Pancreas (tissue), 10 donors: ENCODE measurements at regions not wholly inside any gene's neighbourhood (a gene's known extent, or its start where the extent isn't known, plus 50 kb on each side); places are given as distances from the start of the nearest gene placed in this dataset.
"Not testable (repeated sequence)": the region's sequence is repeated elsewhere in the genome, so short reads cannot be mapped to it uniquely, and the experiment has no call there.

Source experiments
- ATAC-seq, 4 donors: fragments of 200-7000 bp; cut with Tn5 transposase; one replicate each; pipeline versions ENCODE4 v1.8.0 to v1.9.1; 2020; ENCODE audit warnings: mild to moderate bottlenecking in 4 of 4, moderate library complexity in 4 of 4
- DNase-seq, 6 donors: peaks; one replicate each; pipeline ENCODE4 v3.0.0-alpha.2; 2020
- FAIRE-seq: peaks from 2 replicates; lab custom pipeline; 2012; peaks lifted over from hg19 to GRCh38; lab: Jason Lieb, UNC
- H3K27ac ChIP-seq, 4 donors: fragments of 200-600 bp; sonication (generic); 1 replicate in 3 of 4; 2 replicates in 1 of 4; pipeline versions ENCODE4 v1.5.0 to v1.8.0; 2020
- H3K27me3 ChIP-seq, 4 donors: fragments of 200-600 bp; one replicate each; pipeline ENCODE4 v1.8.0; 2021
- H3K36me3 ChIP-seq, 3 donors: fragments of 200-600 bp; sonication (generic) in 1 of 3; one replicate each; pipeline versions ENCODE4 v1.5.0 to v1.8.0; 2020 to 2021
- H3K4me1 ChIP-seq, 3 donors: fragments of 200-600 bp; one replicate each; pipeline ENCODE4 v1.8.0; 2021
- H3K4me3 ChIP-seq, 4 donors: fragments of 200-600 bp; sonication (generic) in 2 of 4; one replicate each; pipeline versions ENCODE4 v1.5.0 to v1.8.0; 2020 to 2021
- H3K9me3 ChIP-seq, 4 donors: fragments of 200-600 bp; one replicate each; pipeline ENCODE4 v1.8.0; 2021
- WGBS, 2 donors: extraction: QIAGEN DNeasy Blood & Tissue Kit; methylation state at CpG; one replicate each; pipeline ENCODE4 v1.1.7; 2013; 5-methylcytosine and 5-hydroxymethylcytosine counted together
- intact Hi-C, 3 donors: fragments of 100-400 bp; cut with DNase I; formaldehyde crosslinking; loops; one replicate each; pipeline versions ENCODE4 v1.11.1 to v1.14.2; 2022
- TF ChIP-seq, protein P1 (sequence below), 4 donors: fragments of 200-600 bp; sonication (generic) in 3 of 4; IDR thresholded peaks; one replicate each; pipeline versions ENCODE4 v1.5.0 to v1.8.0; 2021; ENCODE audit warnings: antibody characterized with exemption in 4 of 4
- donor health status: healthy with polysubstance abuse.
- donor health status: DM: no; HTN: no; CAD: no; lungs with moderate emphysema.
- donor health status: DM: no; HTN: no; CAD: no.
- donor health status: control.
- donor health status: control.
- donor health status: Bipolar disorder and iron deficiency.
- donor health status: DM: yes; HTN: yes; CAD: no.
- donor health status: DM: no; HTN: no; CAD: no.
- donor health status: DM: no; HTN: no; CAD: no.
- donor health status: DM: yes; HTN: yes; CAD: no.

DNA sequence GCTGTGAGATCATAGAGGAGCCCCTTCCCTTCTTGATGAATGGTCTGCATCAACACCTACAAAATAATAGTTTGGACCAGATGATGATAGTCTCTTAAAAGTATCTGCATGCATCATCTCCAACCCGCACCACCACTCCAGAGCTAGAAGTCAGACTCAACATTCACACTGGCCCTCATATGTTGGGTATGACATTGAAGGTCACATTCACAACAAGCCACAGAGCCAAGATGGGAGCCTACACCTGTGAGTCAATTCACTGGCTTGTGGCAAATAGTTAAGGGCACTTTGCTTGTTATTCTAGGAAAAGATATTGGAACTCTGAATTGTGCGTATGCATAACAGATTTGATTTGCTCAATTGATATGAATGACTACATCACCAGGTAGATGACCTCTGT, 1197.9 kb downstream of the VRK1 start:
- WGBS, 2 donors = 74 to 100% methylated on average over 2 of the region's 2 CpGs
- TF ChIP-seq, protein P1, sequence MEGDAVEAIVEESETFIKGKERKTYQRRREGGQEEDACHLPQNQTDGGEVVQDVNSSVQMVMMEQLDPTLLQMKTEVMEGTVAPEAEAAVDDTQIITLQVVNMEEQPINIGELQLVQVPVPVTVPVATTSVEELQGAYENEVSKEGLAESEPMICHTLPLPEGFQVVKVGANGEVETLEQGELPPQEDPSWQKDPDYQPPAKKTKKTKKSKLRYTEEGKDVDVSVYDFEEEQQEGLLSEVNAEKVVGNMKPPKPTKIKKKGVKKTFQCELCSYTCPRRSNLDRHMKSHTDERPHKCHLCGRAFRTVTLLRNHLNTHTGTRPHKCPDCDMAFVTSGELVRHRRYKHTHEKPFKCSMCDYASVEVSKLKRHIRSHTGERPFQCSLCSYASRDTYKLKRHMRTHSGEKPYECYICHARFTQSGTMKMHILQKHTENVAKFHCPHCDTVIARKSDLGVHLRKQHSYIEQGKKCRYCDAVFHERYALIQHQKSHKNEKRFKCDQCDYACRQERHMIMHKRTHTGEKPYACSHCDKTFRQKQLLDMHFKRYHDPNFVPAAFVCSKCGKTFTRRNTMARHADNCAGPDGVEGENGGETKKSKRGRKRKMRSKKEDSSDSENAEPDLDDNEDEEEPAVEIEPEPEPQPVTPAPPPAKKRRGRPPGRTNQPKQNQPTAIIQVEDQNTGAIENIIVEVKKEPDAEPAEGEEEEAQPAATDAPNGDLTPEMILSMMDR (IDR thresholded peaks at IDR 0.05) = no peak
- H3K4me3 ChIP-seq = no peak overlapping the region
- no peaks in the 10 kb centered on the region for H3K36me3 ChIP-seq
- no peaks in the 10 kb centered on the region for H3K27me3 ChIP-seq
- ATAC-seq (no peak), FAIRE-seq (no peak), DNase-seq (no peak)
- H3K27ac ChIP-seq = no peak overlapping the region
- no peaks in the 10 kb centered on the region for H3K4me1 ChIP-seq
- H3K9me3 ChIP-seq = no peaks in the 10 kb centered on the region
- intact Hi-C loops = no loop called here

DNA sequence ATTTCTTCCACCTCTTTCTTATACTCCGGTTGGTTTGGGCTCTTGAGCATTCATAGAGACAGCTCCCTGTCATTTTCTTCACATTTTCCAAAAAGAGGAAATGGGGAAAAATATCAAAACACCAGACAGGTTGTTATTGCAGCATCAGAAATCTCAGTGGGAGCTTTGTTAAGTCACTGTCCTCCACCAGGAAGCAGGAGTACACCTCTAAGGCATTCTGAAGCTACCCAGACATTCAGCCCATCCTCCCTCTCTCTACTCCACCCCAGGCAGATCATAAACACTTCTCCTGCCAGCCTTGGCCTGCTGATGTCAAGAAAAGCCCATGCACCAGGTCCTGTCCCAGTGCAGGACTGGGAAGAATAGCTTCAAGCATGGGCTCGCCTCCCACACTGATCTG, 1198.3 kb downstream of the VRK1 start:
- H3K27ac ChIP-seq = no peak overlapping the region
- no peaks in the 10 kb centered on the region for H3K27me3 ChIP-seq
- intact Hi-C loops = no loop called here
- FAIRE-seq = no peak
- WGBS, 2 donors = 64 to 65% methylated on average over 2 of the region's 2 CpGs
- H3K4me1 ChIP-seq = no peaks in the 10 kb centered on the region
- DNase-seq = no peak
- H3K4me3 ChIP-seq = no peak overlapping the region
- H3K36me3 ChIP-seq = no peaks in the 10 kb centered on the region
- H3K9me3 ChIP-seq = no peaks in the 10 kb centered on the region
- ATAC-seq = no peak
- TF ChIP-seq, protein P1 (IDR thresholded peaks at IDR 0.05) = no peak

DNA sequence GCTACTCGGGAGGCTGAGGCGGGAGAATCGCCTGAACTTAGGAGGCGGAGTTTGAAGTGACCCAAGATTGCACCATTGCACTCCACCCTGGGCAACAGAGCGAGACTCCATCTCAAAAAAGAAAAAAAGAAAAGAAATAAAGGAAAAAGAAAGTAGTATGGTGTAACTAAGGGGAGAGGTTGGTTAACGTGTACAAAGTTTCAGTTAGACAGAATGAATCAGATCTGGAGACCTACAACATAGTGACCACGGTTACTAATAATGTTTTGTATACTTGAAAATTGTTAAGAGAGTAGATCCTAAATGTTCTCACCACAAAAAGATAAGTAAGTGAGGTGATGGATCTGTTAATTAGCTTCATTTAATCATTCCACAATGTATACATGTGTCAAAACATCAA, 1208.8 kb downstream of the VRK1 start:
- TF ChIP-seq, protein P1 (IDR thresholded peaks at IDR 0.05) = no peak
- no peaks in the 10 kb centered on the region for H3K4me1 ChIP-seq
- DNase-seq (no peak), ATAC-seq (no peak), FAIRE-seq (no peak)
- 82 to 91% methylated on average over 7 of the region's 7 CpGs for WGBS, 2 donors
- intact Hi-C loops = no loop called here
- H3K27me3 ChIP-seq = no peaks in the 10 kb centered on the region
- no peaks in the 10 kb centered on the region for H3K9me3 ChIP-seq
- no peak overlapping the region for H3K4me3 ChIP-seq
- no peaks in the 10 kb centered on the region for H3K36me3 ChIP-seq
- H3K27ac ChIP-seq = no peak overlapping the region

DNA sequence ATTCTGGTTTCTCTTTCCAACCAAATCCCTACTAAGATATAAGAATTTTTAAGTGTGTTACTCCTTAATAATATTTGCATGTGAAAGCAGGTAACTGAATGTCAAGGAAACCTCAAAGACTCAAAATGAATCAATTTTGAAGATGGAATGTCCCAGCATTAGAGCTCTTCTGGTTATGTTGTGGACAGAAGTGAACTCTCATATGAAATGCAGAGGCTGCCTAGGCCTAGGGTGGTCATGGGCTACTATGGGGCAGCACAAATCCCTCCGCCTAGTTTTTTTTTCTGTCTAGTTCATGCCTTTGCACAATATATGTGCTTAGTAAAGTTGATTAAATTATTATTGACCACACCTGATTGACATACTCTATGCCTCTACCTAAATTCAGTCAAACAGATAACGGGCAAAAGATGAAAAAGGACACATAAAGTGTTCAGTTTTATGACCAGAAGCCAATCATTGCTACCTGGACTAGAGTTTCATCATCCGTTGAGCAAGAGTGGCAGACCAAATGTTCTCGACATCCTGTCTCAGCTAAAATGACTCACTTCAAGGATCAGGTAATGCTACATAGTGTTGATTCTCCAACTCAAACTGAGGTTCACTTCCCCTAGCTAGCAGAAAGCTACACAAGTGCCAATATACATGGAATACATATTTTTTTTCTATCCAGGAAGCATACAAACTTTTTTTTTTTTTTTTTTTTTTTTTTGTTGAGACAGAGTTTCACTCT, 1211.4 kb downstream of the VRK1 start:
- Histone ChIP-seq H3K27ac (no peak overlapping the region), H3K4me3 (no peak overlapping the region), H3K4me1 (no peaks in the 10 kb centered on the region), H3K36me3 (no peaks in the 10 kb centered on the region), H3K9me3 (no peaks in the 10 kb centered on the region), H3K27me3 (no peaks in the 10 kb centered on the region)
- intact Hi-C loops = no loop called here
- 79 to 86% methylated on average over 4 of the region's 4 CpGs for WGBS, 2 donors
- TF ChIP-seq, protein P1 (IDR thresholded peaks at IDR 0.05) = no peak
- no peak for FAIRE-seq
- ATAC-seq = no peak
- DNase-seq = no peak

DNA sequence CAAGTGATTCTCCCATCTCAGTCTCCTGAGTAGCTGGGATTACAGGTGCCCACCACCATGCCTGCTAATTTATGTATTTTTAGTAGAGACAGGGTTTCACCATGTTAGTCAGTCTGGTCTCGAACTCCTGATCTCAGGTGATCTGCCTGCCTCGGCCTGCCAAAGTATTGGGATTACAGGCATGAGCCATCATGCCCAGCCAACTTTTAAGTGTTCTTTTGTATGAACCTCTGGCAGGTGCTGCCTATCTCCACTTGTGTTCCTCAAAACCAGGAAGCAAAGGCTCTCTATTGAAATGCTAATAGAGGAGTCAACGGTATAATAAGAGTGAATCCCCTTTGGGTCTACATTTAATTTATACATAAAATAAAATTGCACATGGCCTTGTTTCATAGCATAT, 1212.0 kb downstream of the VRK1 start:
- FAIRE-seq, H3K4me3 ChIP-seq, H3K9me3 ChIP-seq, DNase-seq, H3K36me3 ChIP-seq, H3K27me3 ChIP-seq, ATAC-seq, intact Hi-C loops, H3K27ac ChIP-seq, H3K4me1 ChIP-seq: not testable (repeated sequence)
- WGBS, 2 donors = 87 to 90% methylated on average over 3 of the region's 3 CpGs
